GM12878 (cell line): ENCODE measurements at regions not wholly inside any gene's neighbourhood (a gene's known extent, or its start where the extent isn't known, plus 50 kb on each side); places are given as distances from the start of the nearest gene placed in this dataset.

Experiments used
- ATAC-seq: fragments of 200-7000 bp; cut with Tn5 transposase; 3 replicates; pipeline ENCODE4 v1.9.1; 2020; ENCODE audit warnings: mild to moderate bottlenecking, moderate library complexity
- BruUV-seq: library from RNA; stranded (reverse); fragments of 400-500 nt; replicated peaks from 2 replicates; lab custom pipeline; 2021; lab: Mats Ljungman, UMichigan
- CTCF ChIA-PET: fragments of 300-600 bp; sonication (Branson Sonifier 250); formaldehyde crosslinking; extraction: SDS; loops from one replicate; lab custom pipeline; 2021; ENCODE audit warnings: inconsistent platforms; lab: Yijun Ruan, JAX
- POLR2A ChIA-PET: fragments of 350-600 bp; formaldehyde crosslinking; extraction: SDS; loops from one replicate; lab custom pipeline; 2021; ENCODE audit warnings: inconsistent platforms; lab: Charles Lee
- RAD21 ChIA-PET: fragments of 300-600 bp; sonication (Branson Sonifier 250); formaldehyde crosslinking; loops from one replicate; lab custom pipeline; 2023; ENCODE audit warnings: antibody characterized with exemption; ENCODE audit not compliant: unreplicated experiment; lab: Charles Lee
- SMC1A ChIA-PET: fragments of 300-600 bp; sonication (Branson Sonifier 250); formaldehyde crosslinking; loops from one replicate; lab custom pipeline; 2023; ENCODE audit not compliant: unreplicated experiment, uncharacterized antibody; lab: Charles Lee
- DNase-seq: peaks from one replicate; pipeline ENCODE4 v3.0.0-alpha.2; 2011; ENCODE audit warnings: low read depth, low spot score
- FAIRE-seq: peaks from 3 replicates; lab custom pipeline; 2011; peaks lifted over from hg19 to GRCh38; lab: Jason Lieb, UNC
- H2AFZ ChIP-seq: 2 replicates; pipeline ENCODE4 v1.6.0; 2011; ENCODE audit warnings: low read depth, low read length, control low read depth; ENCODE audit not compliant: control insufficient read depth
- H3K27ac ChIP-seq: 2 replicates; pipeline ENCODE4 v1.5.1; 2011; ENCODE audit warnings: control low read depth; ENCODE audit not compliant: control insufficient read depth, insufficient read depth
- H3K27me3 ChIP-seq, 2 experiments: replicated peaks in 1 of 2; 2 replicates each; pipeline versions ENCODE4 v1.6.0 to v1.6.1; 2011; ENCODE audit warnings: low read length in 1 of 2; ENCODE audit not compliant: control insufficient read depth in 2 of 2, insufficient read depth in 2 of 2
- H3K36me3 ChIP-seq, 2 experiments: 2 replicates each; pipeline ENCODE4 v1.5.1; 2011; ENCODE audit warnings: low read length in 1 of 2; ENCODE audit not compliant: control insufficient read depth in 2 of 2, insufficient read depth in 2 of 2
- H3K4me1 ChIP-seq: 2 replicates; pipeline ENCODE4 v1.6.1; 2011; ENCODE audit warnings: mild to moderate bottlenecking, low read length, moderate library complexity, mixed read lengths; ENCODE audit not compliant: control insufficient read depth, insufficient read depth
- H3K4me2 ChIP-seq: 2 replicates; pipeline ENCODE4 v1.6.0; 2011; ENCODE audit warnings: control low read depth; ENCODE audit not compliant: control insufficient read depth, insufficient read depth
- H3K4me3 ChIP-seq: fragments of 200-600 bp; sonication (generic); 2 replicates; pipeline ENCODE4 v1.5.1; 2016
- H3K79me2 ChIP-seq: 2 replicates; pipeline ENCODE4 v1.6.0; 2011; ENCODE audit warnings: low read length; ENCODE audit not compliant: control insufficient read depth, insufficient read depth
- H3K9ac ChIP-seq: 2 replicates; pipeline ENCODE4 v1.8.0; 2011; ENCODE audit warnings: low read length, control low read depth, mixed read lengths; ENCODE audit not compliant: control insufficient read depth, insufficient read depth
- H3K9me3 ChIP-seq: replicated peaks from 3 replicates; pipeline ENCODE4 v1.5.1; 2011; ENCODE audit warnings: mild to moderate bottlenecking, low read length; ENCODE audit not compliant: control insufficient read depth, insufficient read depth
- H4K20me1 ChIP-seq: 2 replicates; pipeline ENCODE4 v1.6.0; 2011; ENCODE audit not compliant: control insufficient read depth, insufficient read depth
- NBN ChIP-seq: fragments of 450-650 bp; IDR thresholded peaks from 2 replicates; pipeline ENCODE4 v1.6.1; 2016
- NR2C2 ChIP-seq: IDR thresholded peaks from 2 replicates; pipeline ENCODE4 v1.6.1; 2011; ENCODE audit warnings: borderline replicate concordance, low read depth; ENCODE audit not compliant: control insufficient read depth, insufficient read length
- PML ChIP-seq: IDR thresholded peaks from 2 replicates; pipeline ENCODE4 v1.6.1; 2012; ENCODE audit warnings: low read length, inconsistent platforms
- POLR2AphosphoS5 ChIP-seq: IDR thresholded peaks from 2 replicates; pipeline ENCODE4 v1.6.1; 2011; ENCODE audit warnings: mild to moderate bottlenecking, low read length, inconsistent platforms
- STAT3 ChIP-seq: IDR thresholded peaks from 2 replicates; pipeline ENCODE4 v1.6.1; 2011; ENCODE audit warnings: low read depth, low read length, improper control_type of control experiment
- TARDBP ChIP-seq: IDR thresholded peaks from 2 replicates; pipeline ENCODE4 v1.6.1; 2016; ENCODE audit warnings: borderline replicate concordance
- TCF3 ChIP-seq: IDR thresholded peaks from 2 replicates; pipeline ENCODE4 v1.6.1; 2012; ENCODE audit warnings: low read depth, mild to moderate bottlenecking, low read length, borderline replicate concordance; ENCODE audit not compliant: insufficient read depth
- ZNF217 ChIP-seq: fragments of 450-650 bp; IDR thresholded peaks from 2 replicates; pipeline ENCODE4 v1.6.1; 2017; ENCODE audit warnings: antibody characterized with exemption, mild to moderate bottlenecking
- ZSCAN29 ChIP-seq: fragments of 450-650 bp; IDR thresholded peaks from 2 replicates; pipeline ENCODE4 v1.6.1; 2017; ENCODE audit warnings: mild to moderate bottlenecking, moderate library complexity
- WGBS: methylation state at CpG from one replicate; pipeline ENCODE4 v1.1.6; 2016; ENCODE audit warnings: low lambda C conversion rate; ENCODE audit not compliant: insufficient replicate concordance, insufficient coverage; ENCODE audit errors: missing lambda C conversion rate; 5-methylcytosine and 5-hydroxymethylcytosine counted together
- in situ Hi-C: fragments of 300-500 bp; cut with MboI; formaldehyde crosslinking; loops from 9 replicates; pipeline ENCODE4 v1.14.3; 2018; ENCODE audit warnings: mixed read lengths
- intact Hi-C: fragments of 100-400 bp; cut with micrococcal nuclease; formaldehyde crosslinking; loops from one replicate; pipeline ENCODE4 v1.14.2; 2022; ENCODE audit not compliant: unreplicated experiment
- TF ChIP-seq, protein P1 (sequence below): IDR thresholded peaks from 2 replicates; pipeline ENCODE4 v1.6.1; 2011; ENCODE audit warnings: borderline replicate concordance, low read depth, mild to moderate bottlenecking, moderate library complexity, mixed read lengths, low read length; ENCODE audit not compliant: insufficient read depth; ENCODE audit errors: extremely low read length
- TF ChIP-seq, protein P2 (sequence below): IDR thresholded peaks from 2 replicates; pipeline ENCODE4 v1.6.1; 2012; ENCODE audit warnings: mild to moderate bottlenecking, low read depth, low read length
- TF ChIP-seq, protein P3 (sequence below): IDR thresholded peaks from 2 replicates; pipeline ENCODE4 v1.6.1; 2011; ENCODE audit warnings: low read depth, low read length, improper control_type of control experiment, borderline replicate concordance
- TF ChIP-seq, protein P4 (sequence below): fragments of 450-650 bp; IDR thresholded peaks from 2 replicates; pipeline ENCODE4 v1.6.1; 2017; ENCODE audit warnings: low read depth, mild to moderate bottlenecking, moderate library complexity

- 0% methylated on average over 4 of the region's 4 CpGs for WGBS
- ATAC-seq, result no peak
- Histone ChIP-seq H3K4me2 (no peak overlapping the region), H4K20me1 (no peaks in the 10 kb centered on the region), H3K36me3 (no peaks in the 10 kb centered on the region), H3K4me1 (no peaks in the 10 kb centered on the region), H2AFZ (no peak overlapping the region), H3K4me3 (no peak overlapping the region), H3K79me2 (no peaks in the 10 kb centered on the region), H3K27ac (no peak overlapping the region), H3K27me3 (no peaks in the 10 kb centered on the region), H3K9me3 (no peaks in the 10 kb centered on the region), H3K9ac (no peak overlapping the region)
- DNase-seq, result no peak
- no TSS peak for BruUV-seq
- SMC1A ChIA-PET, result interaction anchor here (0.7 to 1.3 kb wide), 3 partner anchors 18 to 239 kb away, joined by 3 to 4 read pairs (median 3); no protein-coding TSS in a partner anchor
- CTCF ChIA-PET, result interaction anchor here (0.6 to 4.3 kb wide), 10 partner anchors 10 to 482 kb away, joined by 3 to 37 read pairs (median 7); no protein-coding TSS in a partner anchor
- intact Hi-C loops (no loop called here), in situ Hi-C loops (no loop called here)
- POLR2A ChIA-PET, result no interaction called here
- RAD21 ChIA-PET, result interaction anchor here (0.7 to 3.7 kb wide), 3 partner anchors 17 to 27 kb away, joined by 4 to 19 read pairs (median 4); no protein-coding TSS in a partner anchor
- FAIRE-seq, result no peak
- no peak for TF ChIP-seq NBN
- no peak for TF ChIP-seq TARDBP
- TF ChIP-seq, protein P1, sequence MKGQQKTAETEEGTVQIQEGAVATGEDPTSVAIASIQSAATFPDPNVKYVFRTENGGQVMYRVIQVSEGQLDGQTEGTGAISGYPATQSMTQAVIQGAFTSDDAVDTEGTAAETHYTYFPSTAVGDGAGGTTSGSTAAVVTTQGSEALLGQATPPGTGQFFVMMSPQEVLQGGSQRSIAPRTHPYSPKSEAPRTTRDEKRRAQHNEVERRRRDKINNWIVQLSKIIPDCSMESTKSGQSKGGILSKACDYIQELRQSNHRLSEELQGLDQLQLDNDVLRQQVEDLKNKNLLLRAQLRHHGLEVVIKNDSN, result no peak
- no peak for TF ChIP-seq TCF3
- no peak for TF ChIP-seq POLR2AphosphoS5
- TF ChIP-seq ZNF217, result no peak
- TF ChIP-seq, protein P2, sequence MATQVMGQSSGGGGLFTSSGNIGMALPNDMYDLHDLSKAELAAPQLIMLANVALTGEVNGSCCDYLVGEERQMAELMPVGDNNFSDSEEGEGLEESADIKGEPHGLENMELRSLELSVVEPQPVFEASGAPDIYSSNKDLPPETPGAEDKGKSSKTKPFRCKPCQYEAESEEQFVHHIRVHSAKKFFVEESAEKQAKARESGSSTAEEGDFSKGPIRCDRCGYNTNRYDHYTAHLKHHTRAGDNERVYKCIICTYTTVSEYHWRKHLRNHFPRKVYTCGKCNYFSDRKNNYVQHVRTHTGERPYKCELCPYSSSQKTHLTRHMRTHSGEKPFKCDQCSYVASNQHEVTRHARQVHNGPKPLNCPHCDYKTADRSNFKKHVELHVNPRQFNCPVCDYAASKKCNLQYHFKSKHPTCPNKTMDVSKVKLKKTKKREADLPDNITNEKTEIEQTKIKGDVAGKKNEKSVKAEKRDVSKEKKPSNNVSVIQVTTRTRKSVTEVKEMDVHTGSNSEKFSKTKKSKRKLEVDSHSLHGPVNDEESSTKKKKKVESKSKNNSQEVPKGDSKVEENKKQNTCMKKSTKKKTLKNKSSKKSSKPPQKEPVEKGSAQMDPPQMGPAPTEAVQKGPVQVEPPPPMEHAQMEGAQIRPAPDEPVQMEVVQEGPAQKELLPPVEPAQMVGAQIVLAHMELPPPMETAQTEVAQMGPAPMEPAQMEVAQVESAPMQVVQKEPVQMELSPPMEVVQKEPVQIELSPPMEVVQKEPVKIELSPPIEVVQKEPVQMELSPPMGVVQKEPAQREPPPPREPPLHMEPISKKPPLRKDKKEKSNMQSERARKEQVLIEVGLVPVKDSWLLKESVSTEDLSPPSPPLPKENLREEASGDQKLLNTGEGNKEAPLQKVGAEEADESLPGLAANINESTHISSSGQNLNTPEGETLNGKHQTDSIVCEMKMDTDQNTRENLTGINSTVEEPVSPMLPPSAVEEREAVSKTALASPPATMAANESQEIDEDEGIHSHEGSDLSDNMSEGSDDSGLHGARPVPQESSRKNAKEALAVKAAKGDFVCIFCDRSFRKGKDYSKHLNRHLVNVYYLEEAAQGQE, result no peak
- no peak for TF ChIP-seq NR2C2
- TF ChIP-seq, protein P3, sequence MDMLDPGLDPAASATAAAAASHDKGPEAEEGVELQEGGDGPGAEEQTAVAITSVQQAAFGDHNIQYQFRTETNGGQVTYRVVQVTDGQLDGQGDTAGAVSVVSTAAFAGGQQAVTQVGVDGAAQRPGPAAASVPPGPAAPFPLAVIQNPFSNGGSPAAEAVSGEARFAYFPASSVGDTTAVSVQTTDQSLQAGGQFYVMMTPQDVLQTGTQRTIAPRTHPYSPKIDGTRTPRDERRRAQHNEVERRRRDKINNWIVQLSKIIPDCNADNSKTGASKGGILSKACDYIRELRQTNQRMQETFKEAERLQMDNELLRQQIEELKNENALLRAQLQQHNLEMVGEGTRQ, result no peak
- no peak for TF ChIP-seq PML
- TF ChIP-seq, protein P4, sequence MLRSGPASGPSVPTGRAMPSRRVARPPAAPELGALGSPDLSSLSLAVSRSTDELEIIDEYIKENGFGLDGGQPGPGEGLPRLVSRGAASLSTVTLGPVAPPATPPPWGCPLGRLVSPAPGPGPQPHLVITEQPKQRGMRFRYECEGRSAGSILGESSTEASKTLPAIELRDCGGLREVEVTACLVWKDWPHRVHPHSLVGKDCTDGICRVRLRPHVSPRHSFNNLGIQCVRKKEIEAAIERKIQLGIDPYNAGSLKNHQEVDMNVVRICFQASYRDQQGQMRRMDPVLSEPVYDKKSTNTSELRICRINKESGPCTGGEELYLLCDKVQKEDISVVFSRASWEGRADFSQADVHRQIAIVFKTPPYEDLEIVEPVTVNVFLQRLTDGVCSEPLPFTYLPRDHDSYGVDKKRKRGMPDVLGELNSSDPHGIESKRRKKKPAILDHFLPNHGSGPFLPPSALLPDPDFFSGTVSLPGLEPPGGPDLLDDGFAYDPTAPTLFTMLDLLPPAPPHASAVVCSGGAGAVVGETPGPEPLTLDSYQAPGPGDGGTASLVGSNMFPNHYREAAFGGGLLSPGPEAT, result no peak
- no peak for TF ChIP-seq STAT3
- no peak for TF ChIP-seq ZSCAN29
Measured at GRCh38 chr15:77874063-77874462, 203.4 kb downstream of the TBC1D2B start.
